Medulla oblongata (tissue), 1 donor: ENCODE measurements at regions not wholly inside any gene's neighbourhood (a gene's known extent, or its start where the extent isn't known, plus 50 kb on each side); places are given as distances from the start of the nearest gene placed in this dataset.

Experiments used
- DNase-seq: peaks from one replicate; pipeline ENCODE4 v3.0.0-alpha.2; 2015; ENCODE audit errors: extremely low spot score

DNA sequence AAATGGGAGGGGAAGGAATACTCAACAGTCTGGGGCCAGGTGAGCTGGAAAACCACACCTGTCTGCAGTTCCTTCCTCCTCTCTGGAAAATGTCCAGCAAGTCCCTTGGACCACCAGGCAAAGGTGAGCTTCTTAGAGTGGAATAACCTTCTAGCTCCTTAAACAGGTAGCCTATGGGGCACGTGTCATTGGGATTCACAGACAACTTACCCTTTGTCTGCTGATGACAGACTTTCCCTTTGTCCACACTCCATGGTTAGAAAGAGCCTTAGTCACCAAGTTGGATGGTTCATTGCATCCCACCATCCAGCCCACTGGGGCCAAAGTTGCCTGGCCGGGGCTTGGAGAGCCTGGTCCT lies 98.0 kb upstream of the ITGA6 start:
- DNase-seq = no peak

DNA sequence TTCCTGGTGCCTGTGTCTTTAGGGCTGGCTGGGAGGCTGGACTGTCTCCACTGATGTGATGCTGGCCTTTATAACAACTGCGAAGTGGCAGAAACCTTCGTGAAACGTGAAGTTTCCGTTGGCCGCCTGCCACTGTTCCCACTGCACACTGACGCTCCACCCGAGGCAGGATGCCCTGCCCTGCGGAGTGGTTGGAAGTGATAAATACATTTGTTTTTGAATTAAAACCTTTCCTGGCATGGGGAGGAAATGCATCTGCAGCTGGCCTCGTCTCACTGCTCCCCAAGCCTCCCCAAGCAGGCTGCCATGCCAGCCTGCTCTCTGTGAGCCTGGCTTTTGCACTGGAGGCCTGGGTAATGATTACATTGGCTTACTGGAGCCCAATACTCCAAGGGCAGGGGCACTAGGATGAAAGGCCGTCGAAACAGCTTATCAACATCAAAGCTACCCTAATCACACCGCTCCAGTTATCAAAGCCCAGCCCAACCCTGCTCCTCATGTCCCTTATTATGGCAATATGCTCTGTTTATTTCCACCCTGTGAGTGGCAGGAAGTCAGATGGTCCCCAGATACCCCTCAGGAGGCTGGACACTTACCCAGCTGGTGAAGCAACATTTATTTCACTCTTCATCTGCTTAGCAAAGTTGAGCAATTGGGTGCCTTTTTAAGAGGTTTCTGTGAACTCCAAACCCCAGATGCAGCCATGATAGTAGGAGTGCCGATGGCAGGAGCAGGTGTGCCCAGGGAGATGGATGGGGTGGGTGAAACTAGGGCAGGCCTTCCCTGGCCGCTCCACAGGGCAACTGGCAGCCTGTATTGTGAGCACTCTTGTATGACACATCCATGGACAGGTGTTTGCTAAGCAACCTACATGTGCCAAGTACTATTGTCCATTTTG lies 97.4 kb upstream of the ITGA6 start:
- no peak for DNase-seq

GRCh38 chr2:172332507-172332906 lies 94.9 kb upstream of the ITGA6 start:
- no peak for DNase-seq

DNA sequence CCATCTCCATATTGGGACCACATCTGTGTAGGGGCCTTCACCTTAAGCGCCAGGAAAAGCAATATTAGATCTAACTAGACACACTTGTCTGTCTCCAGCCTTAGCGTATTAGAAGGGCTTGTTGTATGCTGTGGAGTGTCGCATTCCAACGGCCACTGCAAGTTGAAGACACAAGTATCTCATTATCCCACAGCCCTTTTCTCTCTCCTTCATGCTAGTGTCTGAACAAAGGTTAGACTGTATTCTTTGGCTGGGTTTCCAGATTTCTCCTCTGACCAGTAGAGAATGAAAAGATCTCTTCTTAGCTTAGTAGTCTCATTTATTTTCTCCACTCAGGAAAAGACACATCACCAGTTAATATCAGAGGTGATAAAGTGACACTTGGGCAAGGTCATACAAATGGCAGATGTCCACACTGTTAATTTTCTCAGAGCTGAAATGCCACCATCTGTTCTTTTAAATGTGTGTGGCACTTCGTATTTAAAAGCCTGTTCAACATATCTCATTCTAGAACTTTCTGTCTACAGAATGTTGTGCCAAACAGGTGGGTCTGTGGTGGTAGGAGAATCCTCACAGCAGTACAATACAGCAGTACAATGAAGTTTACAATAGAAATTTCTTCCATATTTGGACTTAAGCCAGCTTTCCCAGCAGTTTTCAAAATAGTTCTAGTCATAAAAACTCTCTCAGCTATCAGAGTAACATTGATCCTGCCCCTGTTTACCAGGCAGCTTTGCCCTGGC lies 94.0 kb upstream of the ITGA6 start:
- DNase-seq = peak; percentile 23

DNA sequence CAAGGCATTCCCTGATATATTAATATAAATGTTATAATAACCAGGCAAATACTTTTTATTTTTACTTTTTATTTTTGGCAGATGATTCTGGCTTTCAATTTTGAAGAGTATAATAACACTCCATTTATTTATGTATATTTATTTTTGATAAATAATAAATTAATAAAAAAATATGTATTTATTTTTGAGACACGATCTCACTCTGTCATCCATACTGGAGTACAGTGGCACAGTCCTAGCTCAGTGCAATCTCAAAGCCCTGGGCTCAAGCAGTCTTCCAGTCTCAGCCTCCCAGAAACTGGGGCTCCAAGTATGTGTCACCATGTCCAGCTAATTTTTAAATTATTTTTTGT lies 93.4 kb upstream of the ITGA6 start:
- no peak for DNase-seq

GRCh38 chr2:172334988-172335387 lies 92.4 kb upstream of the ITGA6 start:
- no peak for DNase-seq

- DNase-seq = no peak
Observed at GRCh38 chr2:172335736-172336135, 91.7 kb upstream of the ITGA6 start.

DNA sequence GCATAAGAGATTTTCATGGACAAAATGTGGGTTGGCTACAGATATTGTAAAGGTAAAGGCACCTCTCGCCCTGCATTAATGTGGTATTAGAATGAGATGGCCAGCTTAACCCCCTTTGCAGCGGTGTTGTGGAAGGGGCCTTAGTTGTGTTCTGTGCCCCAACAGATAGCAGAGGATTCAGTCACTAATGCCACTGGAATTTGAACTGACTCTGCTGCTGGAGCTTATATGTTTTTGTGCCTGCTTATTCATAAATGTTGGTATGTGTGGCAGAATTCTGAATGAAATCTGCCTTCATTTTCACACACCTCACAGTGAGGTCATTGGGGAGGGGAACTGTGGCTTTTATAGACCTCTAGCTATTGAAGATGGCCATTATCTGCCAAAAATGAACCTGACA lies 90.7 kb upstream of the ITGA6 start:
- DNase-seq = no peak

- peak; percentile 37 for DNase-seq
Observed at GRCh38 chr2:172339371-172340010, 87.9 kb upstream of the ITGA6 start.

GRCh38 chr2:172340394-172340793 lies 87.0 kb upstream of the ITGA6 start:
- peak; percentile 22 for DNase-seq

GRCh38 chr2:172342078-172342477 lies 85.3 kb upstream of the ITGA6 start:
- no peak for DNase-seq

GRCh38 chr2:172342611-172343010 lies 84.8 kb upstream of the ITGA6 start:
- DNase-seq = no peak

- no peak for DNase-seq
Observed at GRCh38 chr2:172344159-172344558, 83.2 kb upstream of the ITGA6 start.

- DNase-seq = no peak
Observed at GRCh38 chr2:172345956-172346555, 81.3 kb upstream of the ITGA6 start.

- no peak for DNase-seq
Observed at GRCh38 chr2:172348555-172349288, 78.7 kb upstream of the ITGA6 start.

- DNase-seq = peak; percentile 87
Observed at GRCh38 chr2:172350839-172351479, 76.4 kb upstream of the ITGA6 start.

DNA sequence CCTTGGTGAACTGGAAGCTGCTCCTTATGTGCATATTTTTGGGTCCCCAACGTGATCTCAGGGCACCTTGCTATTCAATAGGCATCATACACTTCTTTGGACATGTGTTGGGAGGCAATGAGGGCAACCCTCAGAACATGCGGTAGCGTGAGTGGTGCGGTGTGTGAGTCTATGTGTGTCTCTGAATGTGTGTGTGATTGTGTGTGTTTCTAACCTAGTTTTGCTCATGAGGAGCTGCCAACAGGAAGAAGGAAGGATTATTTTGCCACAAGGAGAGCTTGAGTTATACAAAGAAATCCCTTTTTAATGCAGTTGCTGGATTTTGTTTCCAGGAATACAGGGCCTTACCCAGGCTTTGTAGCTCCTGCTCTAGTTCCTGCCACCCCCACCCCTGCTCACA lies 75.8 kb upstream of the ITGA6 start:
- peak; percentile 29 for DNase-seq

GRCh38 chr2:172354347-172354746 lies 73.0 kb upstream of the ITGA6 start:
- no peak for DNase-seq

DNA sequence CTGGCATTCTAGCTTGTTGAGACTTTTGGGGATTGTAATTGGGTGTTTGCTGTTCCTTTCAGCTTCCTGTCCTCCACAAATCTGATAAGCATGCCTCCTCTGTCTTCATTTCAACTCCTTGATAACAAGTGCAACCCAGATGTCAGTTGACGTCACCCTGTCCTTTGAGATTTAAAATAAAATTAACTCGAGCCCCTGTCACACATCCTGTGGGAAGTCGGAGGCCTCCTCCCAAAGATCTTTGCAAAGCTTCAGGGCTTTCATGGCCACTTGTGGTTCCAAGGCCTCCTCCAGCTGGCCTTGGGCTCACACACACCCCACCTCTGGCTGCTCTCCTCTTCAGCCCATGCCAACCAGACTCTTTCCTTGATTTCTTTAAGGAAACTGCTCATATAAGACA lies 69.9 kb upstream of the ITGA6 start:
- no peak for DNase-seq

DNA sequence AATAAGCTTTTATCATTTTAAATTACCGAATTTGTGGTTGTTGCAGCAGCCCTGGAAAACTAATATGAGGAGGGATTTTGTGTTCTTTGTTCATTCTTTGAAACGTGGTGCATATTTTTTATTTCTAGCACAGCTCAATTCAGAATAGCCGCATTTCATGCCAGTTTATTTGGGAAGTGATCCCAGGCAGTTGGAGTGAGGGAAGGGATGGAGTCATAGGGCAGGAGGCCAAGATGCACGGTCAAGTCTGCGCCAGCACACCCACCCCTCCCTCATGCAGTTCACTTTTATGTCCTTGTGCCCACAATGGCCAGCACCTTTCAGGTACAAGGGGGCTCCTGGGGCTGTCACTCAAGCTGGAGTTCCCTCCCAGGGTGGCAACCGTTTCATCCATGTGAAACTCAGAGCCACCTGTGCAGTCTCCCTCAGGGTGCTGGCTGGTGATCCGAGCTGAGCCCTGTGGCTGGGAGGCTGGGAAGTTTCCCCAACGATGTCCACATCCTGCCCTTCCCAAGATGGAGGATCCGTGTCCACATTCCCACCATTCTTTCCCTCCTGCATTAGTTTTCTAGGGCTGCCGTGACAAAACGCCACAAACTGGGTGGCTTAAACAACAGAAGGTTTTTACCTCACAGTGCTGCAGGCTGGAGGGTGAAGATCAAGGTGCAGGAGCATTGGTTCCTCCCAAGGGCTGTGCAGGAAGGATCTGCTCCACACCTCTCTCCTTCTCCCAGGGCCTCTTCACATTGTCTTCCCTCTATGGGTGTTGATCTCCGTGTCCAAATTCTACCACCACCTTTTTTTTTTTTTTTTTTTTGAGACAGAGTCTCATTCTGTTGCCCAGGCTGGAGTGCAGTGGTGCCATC lies 68.5 kb upstream of the ITGA6 start:
- peak; percentile 37 for DNase-seq
